ENCODE measurements at regions not wholly inside any gene's neighbourhood (a gene's known extent, or its start where the extent isn't known, plus 50 kb on each side); places are given as distances from the start of the nearest gene placed in this dataset.

- no peak for TF ChIP-seq POLR2A (IDR thresholded peaks at IDR 0.05)
- TF ChIP-seq CTCF (IDR thresholded peaks at IDR 0.05) = no peak
- no peak for TF ChIP-seq POLR2AphosphoS5 (IDR thresholded peaks at IDR 0.05; ENCODE audit: insufficient read depth in 1 of 2, low read depth in 1 of 2)
Measured at GRCh38 chr3:137222736-137223225, 265.0 kb downstream of the IL20RB start.
